PFSK-1 (cell line): ENCODE measurements at regions not wholly inside any gene's neighbourhood (a gene's known extent, or its start where the extent isn't known, plus 50 kb on each side); places are given as distances from the start of the nearest gene placed in this dataset.

Experiments
- FOXP2 ChIP-seq: optimal IDR thresholded peaks from 2 replicates; pipeline ENCODE3; 2011; ENCODE audit warnings: borderline replicate concordance, control low read depth, inconsistent platforms; ENCODE audit not compliant: insufficient read depth; ENCODE audit errors: extremely low read length, extremely low read depth
- POLR2AphosphoS5 ChIP-seq: IDR thresholded peaks from 2 replicates; pipeline ENCODE4 v1.6.1; 2012; ENCODE audit warnings: low read depth, mild to moderate bottlenecking, control low read depth, low read length, moderate library complexity
- SIN3A ChIP-seq: IDR thresholded peaks from 2 replicates; pipeline ENCODE4 v1.6.1; 2012; ENCODE audit warnings: mild to moderate bottlenecking, low read length, moderate library complexity, borderline replicate concordance; ENCODE audit not compliant: insufficient read depth
- TAF1 ChIP-seq: IDR thresholded peaks from 2 replicates; pipeline ENCODE4 v1.6.1; 2012; ENCODE audit warnings: low read length, control low read depth, borderline replicate concordance; ENCODE audit not compliant: insufficient read depth
- TF ChIP-seq, protein P1 (sequence below), 2 experiments: IDR thresholded peaks; 2 replicates each; pipeline versions ENCODE4 v1.6.1 to v1.8.0; 2011 to 2012; ENCODE audit warnings: low read depth in 2 of 2, low read length in 2 of 2, control low read depth in 1 of 2, inconsistent platforms in 1 of 2, mild to moderate bottlenecking in 1 of 2, moderate library complexity in 1 of 2; ENCODE audit not compliant: insufficient read depth in 1 of 2

DNA sequence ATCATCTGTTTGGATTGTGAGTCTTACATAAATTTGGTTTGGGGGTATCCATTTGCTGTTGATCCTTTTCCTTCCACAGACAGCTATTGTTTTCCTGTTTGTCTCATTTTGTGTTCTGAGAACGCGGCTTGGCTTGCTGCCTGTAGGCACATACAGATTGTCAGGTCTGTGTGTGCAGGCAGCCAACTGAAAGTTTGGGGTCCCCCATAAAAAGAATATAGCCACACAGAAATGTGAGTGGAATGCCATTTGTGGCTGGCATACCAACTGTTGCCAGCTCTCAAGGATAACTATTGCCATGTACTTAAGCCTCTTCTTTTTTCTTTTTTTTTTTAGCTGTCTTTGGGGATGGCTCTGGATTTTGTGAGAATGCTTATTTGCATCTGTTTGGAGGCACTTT, 1308.0 kb downstream of the ROBO1 start:
- TF ChIP-seq, protein P1, sequence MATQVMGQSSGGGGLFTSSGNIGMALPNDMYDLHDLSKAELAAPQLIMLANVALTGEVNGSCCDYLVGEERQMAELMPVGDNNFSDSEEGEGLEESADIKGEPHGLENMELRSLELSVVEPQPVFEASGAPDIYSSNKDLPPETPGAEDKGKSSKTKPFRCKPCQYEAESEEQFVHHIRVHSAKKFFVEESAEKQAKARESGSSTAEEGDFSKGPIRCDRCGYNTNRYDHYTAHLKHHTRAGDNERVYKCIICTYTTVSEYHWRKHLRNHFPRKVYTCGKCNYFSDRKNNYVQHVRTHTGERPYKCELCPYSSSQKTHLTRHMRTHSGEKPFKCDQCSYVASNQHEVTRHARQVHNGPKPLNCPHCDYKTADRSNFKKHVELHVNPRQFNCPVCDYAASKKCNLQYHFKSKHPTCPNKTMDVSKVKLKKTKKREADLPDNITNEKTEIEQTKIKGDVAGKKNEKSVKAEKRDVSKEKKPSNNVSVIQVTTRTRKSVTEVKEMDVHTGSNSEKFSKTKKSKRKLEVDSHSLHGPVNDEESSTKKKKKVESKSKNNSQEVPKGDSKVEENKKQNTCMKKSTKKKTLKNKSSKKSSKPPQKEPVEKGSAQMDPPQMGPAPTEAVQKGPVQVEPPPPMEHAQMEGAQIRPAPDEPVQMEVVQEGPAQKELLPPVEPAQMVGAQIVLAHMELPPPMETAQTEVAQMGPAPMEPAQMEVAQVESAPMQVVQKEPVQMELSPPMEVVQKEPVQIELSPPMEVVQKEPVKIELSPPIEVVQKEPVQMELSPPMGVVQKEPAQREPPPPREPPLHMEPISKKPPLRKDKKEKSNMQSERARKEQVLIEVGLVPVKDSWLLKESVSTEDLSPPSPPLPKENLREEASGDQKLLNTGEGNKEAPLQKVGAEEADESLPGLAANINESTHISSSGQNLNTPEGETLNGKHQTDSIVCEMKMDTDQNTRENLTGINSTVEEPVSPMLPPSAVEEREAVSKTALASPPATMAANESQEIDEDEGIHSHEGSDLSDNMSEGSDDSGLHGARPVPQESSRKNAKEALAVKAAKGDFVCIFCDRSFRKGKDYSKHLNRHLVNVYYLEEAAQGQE (IDR thresholded peaks at IDR 0.05; ENCODE audit: insufficient read depth in 1 of 2, low read depth in 2 of 2, low read length in 2 of 2), result no peak
- TF ChIP-seq POLR2AphosphoS5 (no peak), SIN3A (no peak), FOXP2 (no peak), TAF1 (no peak)

DNA sequence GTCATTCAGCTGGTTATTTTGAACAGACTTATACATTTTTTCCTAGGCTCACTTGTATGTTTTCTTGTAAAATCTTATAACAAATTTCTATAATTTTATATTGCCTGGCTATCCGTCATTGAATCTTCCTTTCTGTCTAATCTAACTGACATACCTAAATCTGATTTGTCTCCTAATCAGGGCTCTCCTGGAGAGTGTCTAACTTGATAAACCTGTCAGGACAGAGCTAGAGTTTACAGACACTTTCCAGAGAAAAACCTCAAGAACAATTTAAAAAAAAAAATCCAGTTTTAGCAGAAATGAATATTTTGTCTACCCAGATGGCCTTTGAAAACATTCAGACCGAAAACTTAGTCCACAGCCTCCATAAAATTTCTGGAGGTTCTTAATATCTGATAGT, 1305.8 kb downstream of the ROBO1 start:
- TF ChIP-seq SIN3A, result no peak
- TF ChIP-seq FOXP2, result no peak
- TF ChIP-seq, protein P1 (IDR thresholded peaks at IDR 0.05; ENCODE audit: insufficient read depth in 1 of 2, low read depth in 2 of 2, low read length in 2 of 2), result no peak
- no peak for TF ChIP-seq TAF1
- no peak for TF ChIP-seq POLR2AphosphoS5

DNA sequence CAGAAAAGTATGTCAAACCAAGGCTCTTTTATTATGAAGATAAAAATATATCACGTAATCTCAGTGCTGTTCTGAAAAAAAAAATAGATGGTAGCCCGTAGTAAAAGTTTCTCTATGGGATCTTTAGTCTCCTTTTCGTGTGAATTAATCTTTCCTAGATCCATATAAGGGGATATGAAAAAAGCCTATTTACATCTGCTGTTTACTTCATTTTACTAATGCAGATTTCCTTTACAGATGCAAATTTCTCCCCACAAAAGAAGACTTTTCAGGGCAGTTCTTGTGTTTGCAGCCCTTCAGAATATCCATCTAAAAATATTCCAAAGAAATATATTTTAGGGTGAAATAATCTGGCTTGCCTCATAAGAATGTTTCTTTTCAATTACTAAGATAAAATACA, 1291.7 kb downstream of the ROBO1 start:
- TF ChIP-seq POLR2AphosphoS5 (no peak), SIN3A (no peak), FOXP2 (no peak), TAF1 (no peak)
- TF ChIP-seq, protein P1 (IDR thresholded peaks at IDR 0.05; ENCODE audit: insufficient read depth in 1 of 2, low read depth in 2 of 2, low read length in 2 of 2), result no peak

DNA sequence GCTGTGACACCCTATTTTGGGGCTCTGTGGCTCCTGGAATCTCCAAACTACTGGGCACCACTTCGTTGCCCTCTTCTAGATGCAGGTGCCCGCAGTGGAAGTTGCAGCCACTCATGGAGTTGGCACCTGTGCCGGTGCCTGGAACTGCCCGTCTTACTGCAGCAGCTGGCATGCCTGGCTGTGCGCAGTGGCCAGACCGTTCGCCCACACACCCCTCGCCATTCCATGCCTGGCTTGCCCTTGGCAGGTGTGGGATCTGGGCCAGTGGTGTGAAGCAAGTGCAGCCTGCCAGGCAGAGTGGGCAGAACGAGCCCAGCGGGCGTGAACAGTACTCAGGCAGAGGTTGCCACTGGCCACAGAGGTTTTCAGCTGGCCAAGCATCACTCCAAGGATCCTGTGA, 1286.7 kb downstream of the ROBO1 start:
- TF ChIP-seq, protein P1 (IDR thresholded peaks at IDR 0.05; ENCODE audit: insufficient read depth in 1 of 2, low read depth in 2 of 2, low read length in 2 of 2), result no peak
- no peak for TF ChIP-seq TAF1
- TF ChIP-seq FOXP2, result no peak
- TF ChIP-seq SIN3A, result no peak
- no peak for TF ChIP-seq POLR2AphosphoS5

DNA sequence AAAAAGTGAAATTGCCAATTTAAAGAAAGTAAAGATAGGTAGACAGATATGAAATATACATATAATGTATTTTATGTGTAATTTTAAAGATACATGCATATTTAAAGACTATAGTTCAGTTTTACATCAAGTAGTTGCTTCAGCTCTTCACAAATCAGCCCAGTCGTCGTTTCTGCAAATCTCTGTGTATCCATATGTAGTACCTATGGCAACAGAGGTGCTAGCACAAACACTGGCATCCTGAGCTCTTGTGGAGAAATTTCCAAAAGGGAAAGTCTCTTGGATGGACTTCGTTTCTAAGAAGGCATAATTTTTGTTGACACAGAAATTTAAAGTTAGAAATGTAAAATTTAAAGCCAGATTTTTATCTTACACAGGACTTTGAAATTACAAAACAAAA, 1284.7 kb downstream of the ROBO1 start:
- TF ChIP-seq FOXP2 (no peak), POLR2AphosphoS5 (no peak), SIN3A (no peak), TAF1 (no peak)
- TF ChIP-seq, protein P1 (IDR thresholded peaks at IDR 0.05; ENCODE audit: insufficient read depth in 1 of 2, low read depth in 2 of 2, low read length in 2 of 2), result no peak
